ENCODE measurements at regions not wholly inside any gene's neighbourhood (a gene's known extent, or its start where the extent isn't known, plus 50 kb on each side); places are given as distances from the start of the nearest gene placed in this dataset.

DNA sequence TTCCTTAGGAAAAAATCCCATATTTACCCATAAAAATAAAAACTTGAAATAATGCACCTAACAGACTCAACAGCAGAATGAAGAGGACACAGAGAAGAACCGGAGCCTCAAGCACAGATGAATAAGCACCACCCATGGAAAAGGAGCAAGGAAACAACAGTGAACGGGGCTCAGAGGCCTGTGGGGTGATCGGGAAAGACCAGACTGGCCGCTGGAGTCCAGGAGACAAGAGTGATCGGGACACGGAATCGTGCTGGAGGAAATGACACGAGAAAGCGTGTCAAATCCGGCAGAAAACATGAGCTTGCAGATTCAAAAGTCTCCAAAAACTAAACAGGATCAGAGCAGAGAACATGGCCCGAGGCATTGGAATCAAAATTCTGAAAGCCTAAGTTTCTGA is 448.0 kb upstream of the SALL3 start:
- no peaks in the 10 kb centered on the region for H3K79me2 ChIP-seq (ENCODE audit: insufficient read depth)
- H3K4me1 ChIP-seq (ENCODE audit: insufficient read depth), result no peaks in the 10 kb centered on the region
- H3K9ac ChIP-seq, result no peak overlapping the region
- H3K36me3 ChIP-seq (ENCODE audit: low read depth), result no peaks in the 10 kb centered on the region
- TF ChIP-seq EZH2phosphoT487 (IDR thresholded peaks at IDR 0.05; ENCODE audit: insufficient read depth, low read depth) (no peak), EZH2 (IDR thresholded peaks at IDR 0.05; ENCODE audit: insufficient read depth, poor library complexity, severe bottlenecking) (no peak)
- DNase-seq, result no peak
- no peak overlapping the region for H3K4me3 ChIP-seq
- H3K4me2 ChIP-seq (ENCODE audit: unreplicated experiment), result no peak overlapping the region
- in situ Hi-C loops (cut with MboI), result no loop called here
- H3F3A ChIP-seq (ENCODE audit: insufficient read depth), result no peaks in the 10 kb centered on the region
- no peaks in the 10 kb centered on the region for H3K9me2 ChIP-seq (ENCODE audit: insufficient read depth)
- 43 to 53% methylated on average over 11 of the region's 11 CpGs for WGBS, 2 experiments (ENCODE audit: low coverage in 1 of 2, low lambda C conversion rate in 2 of 2, missing lambda C conversion rate in 2 of 2)
- no peak overlapping the region for H3K27ac ChIP-seq
- H2AFZ ChIP-seq, result no peak overlapping the region
- no peaks in the 10 kb centered on the region for H4K20me1 ChIP-seq (ENCODE audit: insufficient read depth)
- no peaks in the 10 kb centered on the region for H3K9me3 ChIP-seq (ENCODE audit: low read depth)
- H3K27me3 ChIP-seq (replicated peaks; ENCODE audit: insufficient read depth), result no peaks in the 10 kb centered on the region

DNA sequence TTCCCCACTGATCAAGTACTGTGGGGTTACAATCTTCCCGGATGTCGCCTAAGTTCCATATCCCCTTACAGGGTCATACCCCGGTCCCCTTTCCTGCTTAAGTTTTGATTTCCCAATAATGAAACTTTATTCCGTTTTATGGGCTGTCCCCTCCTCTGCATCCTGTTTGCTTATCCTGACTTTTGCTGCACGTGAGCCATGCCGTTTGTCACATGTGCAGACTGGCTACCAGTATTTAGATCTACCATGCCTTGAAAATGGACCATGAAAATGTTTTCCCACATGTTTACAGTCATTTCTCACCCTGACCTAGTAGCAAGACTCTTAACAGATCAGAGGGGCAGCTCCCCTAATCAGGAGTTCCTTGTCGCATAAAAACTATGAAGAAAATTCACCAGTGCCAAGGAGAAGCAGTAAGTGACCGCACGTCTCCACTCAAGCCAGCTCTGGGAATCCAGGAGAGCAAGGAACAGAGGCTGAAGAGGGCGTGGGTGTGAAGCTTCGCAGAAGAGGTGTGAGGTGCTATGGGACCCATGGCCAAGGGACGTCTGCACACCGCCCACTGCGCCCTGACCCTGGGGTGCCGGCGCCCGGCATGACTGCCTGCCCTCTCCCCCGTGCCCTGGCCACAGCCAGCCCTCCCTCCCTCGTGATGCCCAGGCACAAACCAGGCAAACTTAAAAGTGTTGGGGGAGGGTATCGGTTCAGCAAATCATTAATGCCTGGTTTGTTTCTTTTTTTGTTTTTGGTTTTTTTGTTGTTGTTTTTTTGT is 440.8 kb upstream of the SALL3 start:
- in situ Hi-C loops (cut with MboI), result no loop called here
- H3K9ac ChIP-seq, result no peak overlapping the region
- 47% methylated on average over 20 of the region's 20 CpGs for WGBS, 2 experiments (ENCODE audit: low coverage in 1 of 2, low lambda C conversion rate in 2 of 2, missing lambda C conversion rate in 2 of 2)
- no peaks in the 10 kb centered on the region for H3K4me1 ChIP-seq (ENCODE audit: insufficient read depth)
- no peaks in the 10 kb centered on the region for H3K79me2 ChIP-seq (ENCODE audit: insufficient read depth)
- peaks cover 3% of the 10 kb centered on the region for H3K9me3 ChIP-seq (ENCODE audit: low read depth)
- no peak overlapping the region for H2AFZ ChIP-seq
- H3K9me2 ChIP-seq (ENCODE audit: insufficient read depth), result no peaks in the 10 kb centered on the region
- no peak overlapping the region for H3K27ac ChIP-seq
- no peaks in the 10 kb centered on the region for H3K27me3 ChIP-seq (replicated peaks; ENCODE audit: insufficient read depth)
- no peak for DNase-seq
- no peaks in the 10 kb centered on the region for H3F3A ChIP-seq (ENCODE audit: insufficient read depth)
- no peak overlapping the region for H3K4me2 ChIP-seq (ENCODE audit: unreplicated experiment)
- TF ChIP-seq EZH2phosphoT487 (IDR thresholded peaks at IDR 0.05; ENCODE audit: insufficient read depth, low read depth), result no peak
- TF ChIP-seq EZH2 (IDR thresholded peaks at IDR 0.05; ENCODE audit: insufficient read depth, poor library complexity, severe bottlenecking), result no peak
- no peaks in the 10 kb centered on the region for H4K20me1 ChIP-seq (ENCODE audit: insufficient read depth)
- H3K4me3 ChIP-seq, result no peak overlapping the region
- H3K36me3 ChIP-seq (ENCODE audit: low read depth), result no peaks in the 10 kb centered on the region

DNA sequence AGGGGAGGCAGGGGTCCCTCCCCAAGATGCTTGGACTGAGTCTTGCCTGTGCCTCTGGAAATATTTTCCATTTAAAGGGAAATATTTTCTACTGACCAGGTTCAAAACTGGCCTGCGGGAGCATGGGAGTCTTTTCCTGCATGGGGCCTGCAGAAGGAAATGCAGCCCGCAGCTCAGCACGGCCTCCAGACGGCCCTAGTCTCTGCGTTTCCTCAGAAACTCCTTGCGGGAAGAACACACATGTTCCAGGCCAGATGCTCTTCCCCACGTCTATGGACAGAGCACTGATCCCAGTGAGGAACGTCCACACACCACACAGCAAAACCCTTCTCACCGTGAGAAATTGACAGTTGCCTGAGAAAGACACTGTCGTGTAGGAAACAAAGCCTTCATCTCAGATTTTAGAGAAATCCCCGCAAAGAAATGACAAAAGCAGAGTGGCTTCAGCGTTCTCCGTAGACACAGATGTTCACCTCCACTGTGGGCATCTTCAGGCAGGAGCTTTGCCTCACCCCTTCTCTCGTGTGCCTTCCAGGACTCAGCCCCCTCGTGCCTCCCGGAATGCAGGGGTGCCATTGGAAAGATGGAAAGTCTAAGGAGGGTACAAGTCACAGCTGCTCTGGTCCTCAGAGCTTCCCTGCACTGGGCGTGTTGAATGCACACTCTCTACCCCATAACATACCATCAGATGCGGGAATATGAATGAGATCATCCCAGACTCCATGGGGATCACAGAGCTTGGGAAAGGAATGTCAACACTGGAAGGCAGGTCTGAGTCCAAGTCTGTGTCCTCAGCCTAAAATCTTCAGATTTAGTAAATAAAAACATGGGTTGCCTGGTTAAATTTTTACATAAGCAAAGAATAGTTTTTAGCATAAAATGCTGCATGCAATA is 438.7 kb upstream of the SALL3 start:
- no peak overlapping the region for H3K27ac ChIP-seq
- in situ Hi-C loops (cut with MboI), result no loop called here
- no peak overlapping the region for H2AFZ ChIP-seq
- no peak overlapping the region for H3K4me2 ChIP-seq (ENCODE audit: unreplicated experiment)
- H3K4me1 ChIP-seq (ENCODE audit: insufficient read depth), result no peaks in the 10 kb centered on the region
- no peaks in the 10 kb centered on the region for H3F3A ChIP-seq (ENCODE audit: insufficient read depth)
- DNase-seq, result no peak
- H4K20me1 ChIP-seq (ENCODE audit: insufficient read depth), result no peaks in the 10 kb centered on the region
- H3K27me3 ChIP-seq (replicated peaks; ENCODE audit: insufficient read depth), result no peaks in the 10 kb centered on the region
- 22 to 24% methylated on average over 18 of the region's 18 CpGs for WGBS, 2 experiments (ENCODE audit: low coverage in 1 of 2, low lambda C conversion rate in 2 of 2, missing lambda C conversion rate in 2 of 2)
- H3K36me3 ChIP-seq (ENCODE audit: low read depth), result no peaks in the 10 kb centered on the region
- H3K9ac ChIP-seq, result no peak overlapping the region
- H3K4me3 ChIP-seq, result no peak overlapping the region
- H3K9me2 ChIP-seq (ENCODE audit: insufficient read depth), result no peaks in the 10 kb centered on the region
- TF ChIP-seq EZH2phosphoT487 (IDR thresholded peaks at IDR 0.05; ENCODE audit: insufficient read depth, low read depth) (no peak), EZH2 (IDR thresholded peaks at IDR 0.05; ENCODE audit: insufficient read depth, poor library complexity, severe bottlenecking) (no peak)
- peaks cover 3% of the 10 kb centered on the region for H3K9me3 ChIP-seq (ENCODE audit: low read depth)
- no peaks in the 10 kb centered on the region for H3K79me2 ChIP-seq (ENCODE audit: insufficient read depth)

- Histone ChIP-seq H3K27ac (no peak overlapping the region), H4K20me1 (ENCODE audit: insufficient read depth) (no peaks in the 10 kb centered on the region), H3K9me3 (ENCODE audit: low read depth) (peaks cover under 1% of the 10 kb centered on the region), H3K9ac (no peak overlapping the region), H3K4me3 (no peak overlapping the region), H3K36me3 (ENCODE audit: low read depth) (no peaks in the 10 kb centered on the region), H3K27me3 (replicated peaks; ENCODE audit: insufficient read depth) (no peaks in the 10 kb centered on the region), H3K9me2 (ENCODE audit: insufficient read depth) (no peaks in the 10 kb centered on the region), H3K79me2 (ENCODE audit: insufficient read depth) (no peaks in the 10 kb centered on the region), H3K4me2 (ENCODE audit: unreplicated experiment) (no peak overlapping the region), H2AFZ (no peak overlapping the region), H3F3A (ENCODE audit: insufficient read depth) (no peaks in the 10 kb centered on the region), H3K4me1 (ENCODE audit: insufficient read depth) (no peaks in the 10 kb centered on the region)
- WGBS, 2 experiments (ENCODE audit: low coverage in 1 of 2, low lambda C conversion rate in 2 of 2, missing lambda C conversion rate in 2 of 2), result 0% methylated on average over 4 of the region's 4 CpGs
- DNase-seq, result no peak
- TF ChIP-seq EZH2phosphoT487 (IDR thresholded peaks at IDR 0.05; ENCODE audit: insufficient read depth, low read depth), result no peak
- no peak for TF ChIP-seq EZH2 (IDR thresholded peaks at IDR 0.05; ENCODE audit: insufficient read depth, poor library complexity, severe bottlenecking)
- in situ Hi-C loops (cut with MboI), result no loop called here
These were observed 437.4 kb upstream of the SALL3 start for GRCh38 chr18:78542204-78542603.
